ENCODE measurements at regions not wholly inside any gene's neighbourhood (a gene's known extent, or its start where the extent isn't known, plus 50 kb on each side); places are given as distances from the start of the nearest gene placed in this dataset.

- TF ChIP-seq CTCF (IDR thresholded peaks at IDR 0.05; ENCODE audit: low read length), result no peak
- no peak for TF ChIP-seq EZH2 (IDR thresholded peaks at IDR 0.05; ENCODE audit: borderline replicate concordance, low read length)
Measured at GRCh38 chrX:25600776-25601175, 537.4 kb upstream of the MAGEB18 start.
